ENCODE measurements at regions not wholly inside any gene's neighbourhood (a gene's known extent, or its start where the extent isn't known, plus 50 kb on each side); places are given as distances from the start of the nearest gene placed in this dataset.

- no peak for TF ChIP-seq CTCF (IDR thresholded peaks at IDR 0.05)
- no peak for TF ChIP-seq EZH2 (IDR thresholded peaks at IDR 0.05; ENCODE audit: borderline replicate concordance, insufficient read depth, low read depth, low read length, poor library complexity, severe bottlenecking)
These were observed 183.7 kb downstream of the BMP4 start for GRCh38 chr14:53772936-53773335.

Measured in B cell (primary cell).